ENCODE measurements at regions not wholly inside any gene's neighbourhood (a gene's known extent, or its start where the extent isn't known, plus 50 kb on each side); places are given as distances from the start of the nearest gene placed in this dataset.

- Histone ChIP-seq H3K9me2 (ENCODE audit: insufficient read depth, low read length) (no peaks in the 10 kb centered on the region), H3K27me3 (ENCODE audit: insufficient read depth, low read depth, low read length) (no peaks in the 10 kb centered on the region), H3F3A (ENCODE audit: insufficient read depth, low read length, poor library complexity, severe bottlenecking) (no peaks in the 10 kb centered on the region), H2AFZ (ENCODE audit: low read depth, low read length) (no peak overlapping the region), H3K4me3 (ENCODE audit: low read length) (no peak overlapping the region), H3K27ac (ENCODE audit: low read length) (no peak overlapping the region), H4K20me1 (ENCODE audit: insufficient read depth) (no peaks in the 10 kb centered on the region), H3K79me2 (replicated peaks; ENCODE audit: insufficient read depth, low read length) (no peaks in the 10 kb centered on the region), H3K4me2 (ENCODE audit: low read length) (no peak overlapping the region), H3K9me3 (ENCODE audit: low read length) (no peaks in the 10 kb centered on the region), H3K36me3 (ENCODE audit: insufficient read depth, low read length) (no peaks in the 10 kb centered on the region), H3K9ac (ENCODE audit: low read length) (no peak overlapping the region)
- no peak for TF ChIP-seq EZH2 (IDR thresholded peaks at IDR 0.05; ENCODE audit: borderline replicate concordance, insufficient read depth, low read length, poor library complexity, severe bottlenecking)
- no peak for TF ChIP-seq POLR2AphosphoS5 (IDR thresholded peaks at IDR 0.05)
- no peak for TF ChIP-seq CTCF (IDR thresholded peaks at IDR 0.05; ENCODE audit: poor library complexity, severe bottlenecking)
- TF ChIP-seq SMC3 (conservative IDR thresholded peaks at IDR 0.05; ENCODE audit: poor library complexity) = no peak
- TF ChIP-seq REST (IDR thresholded peaks at IDR 0.05; ENCODE audit: borderline replicate concordance) = no peak
These were observed 61.9 kb upstream of the ADGRL2 start for GRCh38 chr1:81738875-81739274.

GRCh38 chr1:81733480-81733879 is 67.3 kb upstream of the ADGRL2 start:
- no peaks in the 10 kb centered on the region for H3K9me3 ChIP-seq (ENCODE audit: low read length)
- no peaks in the 10 kb centered on the region for H3K9me2 ChIP-seq (ENCODE audit: insufficient read depth, low read length)
- no peak overlapping the region for H3K4me2 ChIP-seq (ENCODE audit: low read length)
- H2AFZ ChIP-seq (ENCODE audit: low read depth, low read length) = no peak overlapping the region
- no peaks in the 10 kb centered on the region for H3K27me3 ChIP-seq (ENCODE audit: insufficient read depth, low read depth, low read length)
- no peaks in the 10 kb centered on the region for H3F3A ChIP-seq (ENCODE audit: insufficient read depth, low read length, poor library complexity, severe bottlenecking)
- no peaks in the 10 kb centered on the region for H3K36me3 ChIP-seq (ENCODE audit: insufficient read depth, low read length)
- H3K27ac ChIP-seq (ENCODE audit: low read length) = no peak overlapping the region
- H4K20me1 ChIP-seq (ENCODE audit: insufficient read depth) = no peaks in the 10 kb centered on the region
- H3K79me2 ChIP-seq (replicated peaks; ENCODE audit: insufficient read depth, low read length) = no peaks in the 10 kb centered on the region
- H3K9ac ChIP-seq (ENCODE audit: low read length) = no peak overlapping the region
- TF ChIP-seq TAF1 (IDR thresholded peaks at IDR 0.05; ENCODE audit: low read depth) (no peak), SMC3 (conservative IDR thresholded peaks at IDR 0.05; ENCODE audit: poor library complexity) (no peak), RAD21 (conservative IDR thresholded peaks at IDR 0.05) (no peak), POLR2AphosphoS5 (IDR thresholded peaks at IDR 0.05) (no peak), REST (IDR thresholded peaks at IDR 0.05; ENCODE audit: borderline replicate concordance) (no peak), EZH2 (IDR thresholded peaks at IDR 0.05; ENCODE audit: borderline replicate concordance, insufficient read depth, low read length, poor library complexity, severe bottlenecking) (no peak), EP300 (conservative IDR thresholded peaks at IDR 0.05; ENCODE audit: poor library complexity, severe bottlenecking) (no peak), MXI1 (conservative IDR thresholded peaks at IDR 0.05; ENCODE audit: poor library complexity, severe bottlenecking) (no peak), CTCF (IDR thresholded peaks at IDR 0.05; ENCODE audit: poor library complexity, severe bottlenecking) (no peak)
- no peak overlapping the region for H3K4me3 ChIP-seq (ENCODE audit: low read length)

All from neural cell (in vitro differentiated cells).